GM12874 (cell line): ENCODE measurements at regions not wholly inside any gene's neighbourhood (a gene's known extent, or its start where the extent isn't known, plus 50 kb on each side); places are given as distances from the start of the nearest gene placed in this dataset.

Source experiments
- TF ChIP-seq, protein P1 (sequence below): IDR thresholded peaks from 2 replicates; pipeline ENCODE4 v1.5.1; 2011; ENCODE audit warnings: low read depth, mild to moderate bottlenecking, control low read depth, low read length, moderate library complexity; ENCODE audit not compliant: insufficient read depth

DNA sequence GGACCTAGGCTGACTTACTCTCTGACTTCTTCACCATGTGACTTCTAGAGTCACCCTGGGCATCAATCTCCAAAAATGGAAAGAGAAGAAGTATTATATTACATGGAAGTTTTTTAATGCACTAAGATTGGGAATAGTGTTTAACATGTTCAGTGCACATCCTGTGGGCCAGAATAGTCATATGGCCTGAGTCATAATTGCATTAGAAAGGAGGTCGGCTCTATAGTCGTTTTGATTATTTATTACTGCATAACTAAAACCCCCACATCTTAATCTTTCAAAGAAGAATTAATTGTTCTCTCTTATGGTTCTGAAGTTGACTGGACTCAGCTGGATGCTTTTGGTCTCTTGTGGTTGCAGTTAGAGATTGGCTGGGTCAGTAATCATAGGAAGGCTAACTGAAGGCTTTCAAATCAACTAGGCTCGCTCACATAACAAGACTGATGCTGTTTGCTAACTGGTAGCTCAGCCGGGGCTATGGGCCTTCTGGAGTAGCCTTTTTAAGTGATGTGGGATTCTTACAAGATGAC is 810.6 kb upstream of the ADGRL4 start:
- TF ChIP-seq, protein P1, sequence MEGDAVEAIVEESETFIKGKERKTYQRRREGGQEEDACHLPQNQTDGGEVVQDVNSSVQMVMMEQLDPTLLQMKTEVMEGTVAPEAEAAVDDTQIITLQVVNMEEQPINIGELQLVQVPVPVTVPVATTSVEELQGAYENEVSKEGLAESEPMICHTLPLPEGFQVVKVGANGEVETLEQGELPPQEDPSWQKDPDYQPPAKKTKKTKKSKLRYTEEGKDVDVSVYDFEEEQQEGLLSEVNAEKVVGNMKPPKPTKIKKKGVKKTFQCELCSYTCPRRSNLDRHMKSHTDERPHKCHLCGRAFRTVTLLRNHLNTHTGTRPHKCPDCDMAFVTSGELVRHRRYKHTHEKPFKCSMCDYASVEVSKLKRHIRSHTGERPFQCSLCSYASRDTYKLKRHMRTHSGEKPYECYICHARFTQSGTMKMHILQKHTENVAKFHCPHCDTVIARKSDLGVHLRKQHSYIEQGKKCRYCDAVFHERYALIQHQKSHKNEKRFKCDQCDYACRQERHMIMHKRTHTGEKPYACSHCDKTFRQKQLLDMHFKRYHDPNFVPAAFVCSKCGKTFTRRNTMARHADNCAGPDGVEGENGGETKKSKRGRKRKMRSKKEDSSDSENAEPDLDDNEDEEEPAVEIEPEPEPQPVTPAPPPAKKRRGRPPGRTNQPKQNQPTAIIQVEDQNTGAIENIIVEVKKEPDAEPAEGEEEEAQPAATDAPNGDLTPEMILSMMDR = no peak

DNA sequence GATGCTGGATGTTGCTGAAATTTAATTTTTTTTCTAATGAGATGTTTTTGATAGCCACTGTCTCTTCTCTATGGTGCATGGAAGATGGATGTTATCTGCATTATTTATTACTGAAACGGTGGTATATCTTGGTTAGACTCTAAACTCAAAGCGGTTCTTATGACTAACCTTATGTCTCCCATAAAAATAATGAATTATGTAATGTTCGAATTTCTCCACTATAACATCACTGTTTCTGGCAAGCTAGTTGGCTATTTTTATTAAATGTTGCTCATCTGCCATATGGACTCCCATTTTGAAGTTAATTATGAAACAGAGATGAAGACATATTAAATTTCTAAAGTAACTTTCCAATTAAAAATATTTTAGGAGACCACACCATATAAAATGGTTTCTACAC is 808.6 kb upstream of the ADGRL4 start:
- TF ChIP-seq, protein P1 = no peak

DNA sequence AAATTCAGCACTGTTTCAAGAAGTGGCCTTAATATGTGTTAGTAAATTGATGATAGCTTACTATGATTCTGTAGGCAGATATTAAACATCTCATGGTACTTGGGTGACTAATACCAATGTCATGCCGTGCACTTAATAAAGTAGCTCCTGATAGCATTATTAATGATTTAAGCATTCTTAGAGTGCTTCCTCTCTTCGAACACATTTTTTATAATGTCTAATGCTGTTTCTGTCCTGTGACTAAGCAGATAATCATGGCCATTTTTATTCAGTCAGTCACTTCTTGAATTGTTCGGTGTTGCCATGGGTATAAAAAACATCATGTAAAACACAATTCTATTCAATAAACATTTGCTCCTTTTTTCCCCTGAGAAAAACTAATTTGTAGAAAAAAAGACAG is 804.6 kb upstream of the ADGRL4 start:
- TF ChIP-seq, protein P1 = no peak

DNA sequence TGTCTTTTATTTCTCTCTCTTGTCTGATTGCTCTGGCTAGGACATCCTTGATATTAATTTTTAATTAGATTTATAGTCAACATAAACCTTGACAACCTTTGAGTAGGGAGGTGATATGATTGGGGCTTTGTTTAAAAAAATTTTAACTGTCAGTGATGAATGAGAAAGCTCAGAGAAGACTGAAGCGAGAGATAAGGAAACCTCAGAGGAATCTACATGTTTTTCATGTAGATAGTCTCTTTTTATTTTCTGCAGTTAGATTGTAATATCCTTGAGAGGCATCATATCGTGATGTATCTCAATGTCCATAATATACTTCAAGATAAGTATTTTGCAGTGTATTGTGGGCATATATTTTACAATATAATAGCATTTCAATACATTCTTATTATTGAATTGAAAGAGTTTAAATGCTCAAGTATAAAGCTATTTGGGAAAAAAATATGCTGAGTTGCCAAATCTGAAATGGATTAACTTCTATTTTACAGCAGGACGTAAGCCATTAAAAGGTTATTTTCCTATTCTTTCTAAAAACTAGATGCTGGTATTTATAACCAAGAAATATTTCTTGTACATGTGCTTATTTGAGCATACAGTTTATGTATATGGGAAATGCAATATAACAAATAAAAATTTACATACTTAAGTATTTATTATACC is 802.4 kb upstream of the ADGRL4 start:
- TF ChIP-seq, protein P1 = no peak

DNA sequence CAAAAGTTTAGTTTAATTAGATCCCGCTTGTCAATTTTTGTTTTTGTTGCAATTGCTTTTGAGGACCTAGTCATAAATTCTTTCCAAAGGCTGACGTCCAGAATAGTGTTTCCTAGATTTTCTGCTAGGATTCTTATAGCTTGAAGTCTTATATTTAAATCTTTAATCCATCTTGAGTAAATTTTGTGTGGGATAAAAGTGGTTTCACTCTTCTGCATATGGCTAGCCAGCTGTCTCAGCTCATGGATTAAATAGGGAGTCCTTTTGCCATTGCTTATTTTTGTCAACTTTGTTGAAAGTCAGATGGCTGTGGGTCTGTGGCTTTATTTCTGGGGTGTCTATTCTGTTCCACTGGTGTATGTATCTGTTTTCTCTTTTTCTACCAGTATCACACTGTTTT is 801.3 kb upstream of the ADGRL4 start:
- TF ChIP-seq, protein P1 = no peak

DNA sequence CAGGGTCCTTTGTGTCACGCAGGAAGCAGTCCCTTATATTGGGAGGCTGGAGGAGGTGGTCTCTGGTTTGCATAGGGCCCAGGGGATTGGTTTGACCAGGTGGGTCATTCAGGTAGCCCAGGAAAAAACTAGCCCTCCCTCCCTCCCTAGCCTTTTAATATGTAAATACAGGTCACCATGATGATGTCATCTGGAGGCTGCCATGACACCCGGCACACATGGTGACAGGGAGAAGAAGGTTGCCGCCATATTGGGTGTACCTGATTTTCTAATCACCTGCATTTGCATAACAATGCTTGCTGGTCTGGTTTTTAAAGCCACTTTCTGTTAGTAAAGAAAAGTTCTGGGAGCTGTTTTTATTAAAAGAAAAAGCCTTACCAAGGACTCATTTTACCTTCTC is 791.0 kb upstream of the ADGRL4 start:
- TF ChIP-seq, protein P1 = no peak

DNA sequence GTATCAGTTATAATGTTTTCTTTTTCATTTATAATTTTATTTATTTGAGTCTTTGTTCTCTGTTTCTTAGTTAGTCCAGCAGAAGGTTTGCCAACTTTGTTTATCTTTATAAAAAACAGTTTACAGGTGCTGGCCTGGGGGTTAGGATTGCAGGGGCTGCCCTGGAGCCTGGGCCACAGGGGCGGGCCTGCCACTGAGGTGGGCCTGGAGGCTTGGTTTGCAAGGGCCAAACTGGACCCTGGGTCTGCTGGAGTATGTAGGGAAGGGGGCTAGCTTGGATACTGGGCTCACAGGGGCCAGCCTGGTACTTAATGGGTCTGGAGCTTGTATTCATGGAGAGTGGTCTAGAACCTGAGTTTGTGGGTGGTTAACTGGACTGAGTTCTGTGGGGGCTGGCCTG is 789.9 kb upstream of the ADGRL4 start:
- TF ChIP-seq, protein P1 = no peak
